ENCODE measurements at regions not wholly inside any gene's neighbourhood (a gene's known extent, or its start where the extent isn't known, plus 50 kb on each side); places are given as distances from the start of the nearest gene placed in this dataset.

GRCh38 chr18:40810372-40810771, 1144.7 kb upstream of the PIK3C3 start:
- H3K27me3 ChIP-seq = no peaks in the 10 kb centered on the region
- TF ChIP-seq CTCF (IDR thresholded peaks at IDR 0.05) = no peak
- no peak for TF ChIP-seq POLR2A (IDR thresholded peaks at IDR 0.05)
- no peak for ATAC-seq
- no peaks in the 10 kb centered on the region for H3K9me3 ChIP-seq
- H3K4me3 ChIP-seq = no peak overlapping the region
- H3K4me1 ChIP-seq = no peaks in the 10 kb centered on the region
- H3K27ac ChIP-seq = no peak overlapping the region
- DNase-seq = no peak
- no peaks in the 10 kb centered on the region for H3K36me3 ChIP-seq
- intact Hi-C loops (cut with DNase I) = no loop called here

GRCh38 chr18:40789286-40789685, 1165.7 kb upstream of the PIK3C3 start:
- WGBS, 4 donors = 53 to 72% (median 62%) methylated on average over 4 of the region's 4 CpGs
- H3K4me3 ChIP-seq = no peak overlapping the region
- peaks cover 0 to 8% (median 0%) of the 10 kb centered on the region in 12 donors for H3K9me3 ChIP-seq
- intact Hi-C loops (cut with DNase I) = no loop called here
- DNase-seq (no peak), ATAC-seq (no peak)
- TF ChIP-seq POLR2A (IDR thresholded peaks at IDR 0.05) = no peak
- no peak for TF ChIP-seq CTCF (IDR thresholded peaks at IDR 0.05)
- H3K4me1 ChIP-seq = no peaks in the 10 kb centered on the region
- no peaks in the 10 kb centered on the region for H3K27me3 ChIP-seq
- H3K27ac ChIP-seq = no peak overlapping the region
- H3K36me3 ChIP-seq = no peaks in the 10 kb centered on the region

GRCh38 chr18:40782453-40783130, 1172.4 kb upstream of the PIK3C3 start:
- WGBS, 4 donors = 77 to 87% (median 80%) methylated on average over 3 of the region's 3 CpGs
- TF ChIP-seq POLR2A (IDR thresholded peaks at IDR 0.05) (no peak), CTCF (IDR thresholded peaks at IDR 0.05) (no peak)
- ATAC-seq (no peak), DNase-seq (no peak)
- Histone ChIP-seq H3K27me3 (no peaks in the 10 kb centered on the region), H3K4me3 (no peak overlapping the region), H3K36me3 (no peaks in the 10 kb centered on the region), H3K27ac (no peak overlapping the region), H3K9me3 (peaks cover 0 to 3% (median 0%) of the 10 kb centered on the region in 12 donors), H3K4me1 (peaks cover 0 to 1% (median 0%) of the 10 kb centered on the region in 12 donors)
- intact Hi-C loops (cut with DNase I) = no loop called here

- no peak for ATAC-seq
- Histone ChIP-seq H3K27ac (no peak overlapping the region), H3K4me3 (no peak overlapping the region), H3K9me3 (no peaks in the 10 kb centered on the region), H3K36me3 (no peaks in the 10 kb centered on the region), H3K4me1 (no peaks in the 10 kb centered on the region), H3K27me3 (no peaks in the 10 kb centered on the region)
- intact Hi-C loops (cut with DNase I) = loop anchor here in 1 of 10 donors (10.0 kb wide), 1 partner anchor 95 kb away; no protein-coding TSS in a partner anchor
- no peak for DNase-seq
- WGBS, 4 donors = 54 to 66% (median 65%) methylated on average over 2 of the region's 2 CpGs
- TF ChIP-seq CTCF (IDR thresholded peaks at IDR 0.05) (no peak), POLR2A (IDR thresholded peaks at IDR 0.05) (no peak)
These were observed 1185.2 kb upstream of the PIK3C3 start for GRCh38 chr18:40769786-40770185.
